ENCODE measurements at regions not wholly inside any gene's neighbourhood (a gene's known extent, or its start where the extent isn't known, plus 50 kb on each side); places are given as distances from the start of the nearest gene placed in this dataset.

DNA sequence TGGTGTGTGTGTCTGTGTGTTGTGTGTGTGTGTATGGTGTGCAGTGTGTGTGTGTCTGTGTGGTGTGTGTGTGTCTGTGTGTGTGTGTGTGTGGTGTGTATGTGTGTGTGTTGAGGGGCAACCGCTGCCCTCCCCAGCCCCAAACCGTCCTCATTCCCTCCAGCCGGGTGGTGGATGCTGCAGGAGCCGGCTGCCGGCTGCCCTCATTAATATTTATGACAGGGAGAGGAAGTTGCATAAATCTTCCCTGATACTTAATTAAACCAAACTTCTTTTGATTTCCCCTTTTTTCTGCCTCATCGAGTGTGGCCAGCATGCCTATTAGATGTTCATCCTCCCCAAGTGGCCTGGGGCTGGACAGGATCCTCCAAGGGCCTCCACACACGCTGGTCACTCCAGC is 121.4 kb upstream of the MVB12B start:
- H3K27me3 Mint-ChIP-seq = peaks cover 34% of the 10 kb centered on the region
- H3K9me3 Mint-ChIP-seq = no peaks in the 10 kb centered on the region
- ATAC-seq (replicated peaks) = no peak
- no peaks in the 10 kb centered on the region for H3K4me1 Mint-ChIP-seq
- H3K27ac Mint-ChIP-seq = no peak overlapping the region
- H3K36me3 Mint-ChIP-seq (ENCODE audit: low read depth) = no peaks in the 10 kb centered on the region
- no peak overlapping the region for H3K4me3 Mint-ChIP-seq

DNA sequence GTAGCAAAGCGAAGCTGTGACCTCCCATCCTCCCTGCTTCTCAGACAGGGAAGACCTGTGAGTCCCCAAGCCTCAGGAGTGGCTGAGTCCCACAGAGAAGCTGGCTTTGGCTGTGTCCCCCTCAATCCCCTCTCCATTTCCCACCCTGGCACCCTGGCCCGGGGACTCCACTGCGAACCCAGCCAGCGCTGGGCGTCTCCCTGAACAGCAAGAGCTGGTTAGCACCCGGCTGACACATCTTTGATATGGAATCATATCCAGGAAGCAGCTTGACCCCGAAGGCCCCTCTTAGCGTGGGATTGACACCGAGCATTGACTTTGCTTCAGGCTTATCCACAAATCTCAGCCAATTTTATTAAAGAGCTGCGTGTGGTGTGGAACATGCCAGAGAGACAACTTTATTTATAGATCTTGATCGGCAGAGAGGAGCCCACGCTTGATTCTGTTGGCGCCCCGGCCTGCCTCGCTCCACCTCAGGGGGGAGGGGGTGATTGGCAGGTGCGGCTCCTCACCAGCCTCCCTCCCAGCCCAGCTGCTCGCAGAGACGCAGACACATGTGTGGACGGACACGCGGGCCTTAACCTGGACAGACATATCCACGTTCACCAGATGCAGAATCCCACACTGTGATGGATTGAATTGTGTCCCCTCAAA is 120.7 kb upstream of the MVB12B start:
- peaks cover 28% of the 10 kb centered on the region for H3K27me3 Mint-ChIP-seq
- H3K36me3 Mint-ChIP-seq (ENCODE audit: low read depth) = no peaks in the 10 kb centered on the region
- ATAC-seq (replicated peaks) = no peak
- H3K4me3 Mint-ChIP-seq = no peak overlapping the region
- H3K4me1 Mint-ChIP-seq = no peaks in the 10 kb centered on the region
- no peaks in the 10 kb centered on the region for H3K9me3 Mint-ChIP-seq
- no peak overlapping the region for H3K27ac Mint-ChIP-seq

DNA sequence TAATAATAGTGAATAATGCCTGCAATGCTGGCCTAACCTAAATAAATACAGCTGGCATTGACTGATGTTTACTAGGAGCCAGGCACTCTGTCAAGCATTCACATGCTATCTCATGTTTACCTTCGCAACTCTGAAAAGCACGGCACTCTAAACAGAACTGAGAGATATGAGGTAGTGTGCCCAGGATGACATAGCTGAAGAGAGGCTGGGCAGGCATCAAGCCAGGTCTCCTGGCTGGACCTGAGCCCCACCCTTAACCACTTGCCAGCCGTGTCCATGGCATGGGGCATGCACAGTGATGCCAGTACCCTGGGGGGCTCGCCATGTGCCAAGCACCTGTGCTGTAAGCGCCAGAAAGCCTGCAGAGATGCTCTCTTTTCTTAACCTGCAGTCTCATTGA is 119.4 kb upstream of the MVB12B start:
- H3K27me3 Mint-ChIP-seq = peaks cover 19% of the 10 kb centered on the region
- ATAC-seq (replicated peaks) = no peak
- no peaks in the 10 kb centered on the region for H3K4me1 Mint-ChIP-seq
- no peak overlapping the region for H3K27ac Mint-ChIP-seq
- H3K4me3 Mint-ChIP-seq = no peak overlapping the region
- H3K36me3 Mint-ChIP-seq (ENCODE audit: low read depth) = no peaks in the 10 kb centered on the region
- no peaks in the 10 kb centered on the region for H3K9me3 Mint-ChIP-seq

DNA sequence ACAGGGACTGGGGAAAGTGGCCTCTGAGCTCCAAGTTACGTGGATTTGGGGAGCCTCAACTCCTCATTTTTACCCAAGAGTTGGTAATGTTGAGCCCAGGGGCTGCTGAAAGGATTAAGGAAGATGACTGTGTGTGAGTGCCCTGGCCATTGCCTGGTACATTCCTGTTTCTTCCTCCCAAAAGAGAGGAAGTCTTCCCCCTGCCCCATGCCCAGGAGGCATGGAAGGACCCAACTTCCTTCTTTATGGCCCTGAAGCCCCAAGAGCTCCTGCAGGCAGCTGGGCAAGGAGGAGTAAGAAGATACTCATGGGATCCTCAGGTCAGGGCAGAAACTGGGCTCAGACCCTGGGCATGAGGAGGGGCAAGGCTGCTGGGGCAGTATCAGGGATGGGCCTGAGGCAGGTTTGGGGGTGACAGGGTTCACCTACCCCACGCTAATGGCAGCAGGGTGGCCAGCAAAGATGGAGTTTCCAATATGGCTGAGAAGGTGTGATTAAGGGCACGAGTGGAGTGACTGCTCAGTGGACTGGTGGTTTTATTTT is 118.3 kb upstream of the MVB12B start:
- Mint-ChIP-seq H3K27ac (no peak overlapping the region), H3K36me3 (ENCODE audit: low read depth) (no peaks in the 10 kb centered on the region), H3K9me3 (no peaks in the 10 kb centered on the region), H3K4me1 (no peaks in the 10 kb centered on the region), H3K4me3 (no peak overlapping the region), H3K27me3 (peaks cover 16% of the 10 kb centered on the region)
- ATAC-seq (replicated peaks) = no peak

DNA sequence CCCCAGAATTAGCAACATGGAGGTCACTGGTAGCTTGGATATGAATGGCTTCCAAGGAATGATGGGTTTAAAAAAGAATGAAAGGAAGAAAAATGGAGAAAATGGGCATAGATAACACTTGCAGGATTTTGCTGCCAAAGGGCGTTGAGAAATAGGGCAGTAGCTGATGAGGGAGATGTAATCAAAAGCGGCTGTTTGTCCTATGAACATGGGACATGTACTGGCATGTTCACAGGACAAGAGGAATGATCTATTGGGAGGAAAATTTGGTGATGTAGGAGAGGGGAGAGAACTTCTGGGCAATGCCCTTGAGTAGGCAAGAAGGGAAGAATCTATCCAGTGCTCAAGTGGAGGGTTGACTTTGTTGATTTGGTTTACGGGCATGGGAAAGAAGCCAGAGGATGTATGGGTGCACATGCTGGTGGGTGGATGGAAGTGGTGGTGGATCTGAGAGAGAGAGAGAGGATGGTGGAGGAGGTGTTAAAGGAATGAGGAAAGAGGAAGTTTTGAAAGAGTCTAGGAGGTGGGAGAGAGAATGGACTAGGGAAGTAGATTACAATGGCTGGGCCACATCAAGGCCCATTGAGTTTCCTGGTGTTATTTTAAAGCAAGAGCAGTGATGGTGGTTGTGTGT is 115.1 kb upstream of the MVB12B start:
- no peaks in the 10 kb centered on the region for H3K36me3 Mint-ChIP-seq (ENCODE audit: low read depth)
- H3K4me3 Mint-ChIP-seq = no peak overlapping the region
- no peaks in the 10 kb centered on the region for H3K4me1 Mint-ChIP-seq
- peaks cover 35% of the 10 kb centered on the region for H3K27me3 Mint-ChIP-seq
- H3K9me3 Mint-ChIP-seq = peaks cover 4% of the 10 kb centered on the region
- ATAC-seq (replicated peaks) = no peak
- H3K27ac Mint-ChIP-seq = no peak overlapping the region

DNA sequence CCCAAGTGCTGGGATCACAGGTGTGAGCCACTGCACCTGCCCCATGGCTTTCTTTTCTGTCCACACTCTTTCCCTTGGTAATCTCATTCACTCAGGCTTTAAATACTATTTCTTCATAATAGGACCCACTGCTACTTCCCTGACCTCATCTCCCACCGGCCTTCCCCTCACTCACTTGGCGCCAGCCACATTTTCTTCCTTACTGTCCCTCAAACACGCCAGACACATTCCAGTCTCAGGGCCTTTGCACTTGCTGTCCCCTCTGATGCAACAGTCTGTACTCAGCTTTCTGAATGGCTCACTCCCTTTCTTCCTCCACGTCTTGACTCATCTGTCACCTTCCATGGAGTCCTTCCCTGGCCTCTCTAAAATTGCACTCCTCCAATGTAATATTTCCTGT is 111.1 kb upstream of the MVB12B start:
- Mint-ChIP-seq H3K4me1 (no peaks in the 10 kb centered on the region), H3K27ac (no peak overlapping the region), H3K4me3 (no peak overlapping the region), H3K36me3 (ENCODE audit: low read depth) (no peaks in the 10 kb centered on the region), H3K27me3 (peaks cover 46% of the 10 kb centered on the region), H3K9me3 (peaks cover 4% of the 10 kb centered on the region)
- ATAC-seq (replicated peaks) = no peak

DNA sequence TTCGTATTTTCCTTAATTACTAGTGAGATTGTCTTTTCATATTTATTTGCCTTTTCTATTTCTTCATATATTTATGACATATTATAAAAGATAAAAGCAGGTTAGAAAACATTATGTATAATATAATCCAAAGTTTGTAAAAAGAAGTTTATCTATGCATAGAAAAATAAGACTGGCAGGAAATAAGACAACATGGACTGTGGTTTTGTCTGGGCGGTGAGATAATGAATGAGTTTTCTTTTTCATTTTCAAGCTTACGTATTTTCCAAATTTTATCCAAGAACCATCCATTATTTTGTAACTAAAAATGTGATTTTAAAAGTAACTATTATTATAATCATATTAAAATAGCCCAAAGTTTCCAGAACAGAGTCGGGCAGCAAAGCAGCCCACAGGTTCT is 109.8 kb upstream of the MVB12B start:
- Mint-ChIP-seq H3K36me3 (ENCODE audit: low read depth) (no peaks in the 10 kb centered on the region), H3K27me3 (peaks cover 56% of the 10 kb centered on the region), H3K4me3 (no peak overlapping the region), H3K27ac (no peak overlapping the region), H3K9me3 (peaks cover 4% of the 10 kb centered on the region), H3K4me1 (no peaks in the 10 kb centered on the region)
- ATAC-seq (replicated peaks) = no peak

DNA sequence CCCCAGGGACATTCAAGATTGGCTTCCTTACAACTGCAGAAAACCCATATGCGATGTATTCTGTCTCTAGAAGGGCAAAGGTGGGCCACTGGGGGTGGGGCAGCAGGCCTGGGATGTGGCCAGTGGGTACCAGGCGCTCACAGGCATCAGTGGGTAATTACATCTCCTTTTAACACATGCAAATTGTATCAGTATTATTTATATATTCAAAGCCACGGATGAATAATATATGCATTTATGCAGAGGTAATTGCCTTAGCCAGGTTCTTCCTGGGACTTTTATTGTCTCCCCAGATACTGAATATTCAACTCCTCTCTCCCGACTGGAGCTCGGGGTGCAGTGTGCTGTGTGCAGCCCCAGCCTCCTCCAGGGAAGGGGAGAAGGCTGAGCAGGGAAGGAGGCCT is 109.4 kb upstream of the MVB12B start:
- no peak overlapping the region for H3K27ac Mint-ChIP-seq
- ATAC-seq (replicated peaks) = no peak
- no peaks in the 10 kb centered on the region for H3K4me1 Mint-ChIP-seq
- H3K36me3 Mint-ChIP-seq (ENCODE audit: low read depth) = no peaks in the 10 kb centered on the region
- H3K9me3 Mint-ChIP-seq = peaks cover 4% of the 10 kb centered on the region
- H3K4me3 Mint-ChIP-seq = no peak overlapping the region
- H3K27me3 Mint-ChIP-seq = peaks cover 60% of the 10 kb centered on the region

DNA sequence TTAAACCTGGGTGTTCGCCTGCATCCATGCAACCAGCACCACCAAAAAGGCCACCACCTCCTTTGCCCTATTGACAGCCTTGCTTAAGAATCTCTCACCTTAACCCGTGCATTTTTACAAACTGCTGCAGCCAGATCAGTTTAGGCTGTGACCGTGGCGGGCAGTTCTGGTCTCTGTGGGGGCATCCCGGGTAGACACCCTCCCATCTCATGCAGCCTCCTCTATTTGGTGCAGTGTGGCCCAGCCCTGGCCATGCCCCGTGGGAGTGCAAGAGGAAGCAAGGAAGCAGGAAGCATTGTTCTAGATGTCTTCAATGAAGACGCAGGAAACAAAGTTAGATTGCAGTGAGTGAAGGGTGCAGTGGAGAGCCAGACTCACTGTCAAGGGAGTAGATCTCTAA is 108.8 kb upstream of the MVB12B start:
- no peak overlapping the region for H3K4me3 Mint-ChIP-seq
- H3K4me1 Mint-ChIP-seq = no peaks in the 10 kb centered on the region
- H3K9me3 Mint-ChIP-seq = peaks cover 4% of the 10 kb centered on the region
- no peaks in the 10 kb centered on the region for H3K36me3 Mint-ChIP-seq (ENCODE audit: low read depth)
- no peak for ATAC-seq (replicated peaks)
- H3K27ac Mint-ChIP-seq = no peak overlapping the region
- peaks cover 62% of the 10 kb centered on the region for H3K27me3 Mint-ChIP-seq

DNA sequence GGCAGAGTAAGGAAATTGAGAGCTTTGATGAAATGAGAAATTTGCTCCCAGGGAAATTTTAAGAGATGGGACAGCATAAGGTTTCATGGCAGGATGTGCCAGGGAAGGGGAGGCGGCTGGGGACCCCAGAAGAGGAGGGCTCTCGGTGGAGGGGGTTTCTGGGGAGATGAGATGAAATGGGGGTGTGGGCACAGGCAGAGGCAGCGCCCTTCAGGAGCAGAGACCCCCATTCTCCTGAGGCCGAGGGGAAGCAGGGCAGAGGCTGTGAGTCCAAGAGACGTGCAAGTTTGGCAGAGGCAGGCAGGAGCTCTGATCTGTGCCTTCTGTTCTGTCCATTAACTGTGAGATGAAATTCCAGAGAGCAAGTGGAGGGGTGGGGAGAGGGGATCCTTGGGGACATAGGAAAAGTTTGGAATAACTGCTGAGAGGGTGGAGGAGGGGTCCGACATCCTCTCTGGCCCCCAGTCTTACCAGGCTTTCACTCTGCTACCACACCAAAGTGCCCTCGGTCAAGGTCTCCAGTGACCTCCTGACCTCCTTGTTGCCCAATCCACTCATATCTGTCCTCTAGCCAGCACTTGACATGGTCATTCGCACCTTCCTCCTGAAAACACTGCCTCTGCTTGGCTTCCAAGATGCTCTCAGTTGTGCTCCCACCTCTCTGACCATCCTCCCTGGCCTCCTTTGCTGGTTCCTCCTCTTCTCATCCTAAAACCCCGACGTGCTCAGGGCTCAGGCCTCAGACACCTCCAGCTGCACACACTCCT is 108.1 kb upstream of the MVB12B start:
- no peaks in the 10 kb centered on the region for H3K4me1 Mint-ChIP-seq
- no peak for ATAC-seq (replicated peaks)
- no peak overlapping the region for H3K27ac Mint-ChIP-seq
- peaks cover 4% of the 10 kb centered on the region for H3K9me3 Mint-ChIP-seq
- no peaks in the 10 kb centered on the region for H3K36me3 Mint-ChIP-seq (ENCODE audit: low read depth)
- no peak overlapping the region for H3K4me3 Mint-ChIP-seq
- H3K27me3 Mint-ChIP-seq = peaks cover 62% of the 10 kb centered on the region

DNA sequence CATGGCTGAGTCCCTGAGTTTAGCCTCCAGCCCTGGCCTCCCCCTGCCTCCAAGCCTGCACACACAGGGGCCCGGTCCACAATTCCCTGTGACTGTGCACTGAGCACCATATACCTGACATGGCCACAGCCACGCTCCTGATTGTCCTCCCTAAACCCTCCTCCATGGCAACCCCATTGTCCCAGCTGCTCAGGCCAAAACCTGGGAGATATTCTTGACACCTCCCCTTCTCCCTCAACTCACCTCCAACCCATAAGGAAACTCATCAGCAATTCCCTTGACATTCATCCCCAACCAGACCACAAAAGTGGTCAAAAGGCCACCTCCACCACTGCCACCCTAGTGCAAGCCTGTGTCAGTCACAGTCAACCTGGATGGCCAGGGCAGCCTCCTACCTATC is 107.5 kb upstream of the MVB12B start:
- H3K4me3 Mint-ChIP-seq = no peak overlapping the region
- H3K9me3 Mint-ChIP-seq = peaks cover 4% of the 10 kb centered on the region

DNA sequence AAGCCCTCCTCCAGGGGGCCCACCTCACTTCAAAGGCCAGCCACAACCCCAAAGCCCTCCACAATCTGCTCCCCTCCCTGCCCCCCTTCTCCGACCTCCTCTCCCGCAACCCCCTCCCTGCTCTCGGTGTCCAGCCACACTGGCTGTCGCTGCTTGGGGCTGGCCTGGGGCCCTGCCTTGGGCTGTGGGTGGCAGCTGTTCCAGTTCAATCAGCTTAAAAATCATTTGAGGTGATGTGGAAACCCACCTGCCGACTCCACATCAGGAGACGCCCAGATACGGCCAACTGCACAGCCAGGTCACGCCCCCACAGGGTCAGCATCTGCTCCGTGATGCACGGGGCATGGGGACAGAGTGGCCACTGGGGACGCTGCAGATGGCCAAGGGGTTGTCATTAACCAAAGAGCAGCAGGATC is 107.0 kb upstream of the MVB12B start:
- no peaks in the 10 kb centered on the region for H3K36me3 Mint-ChIP-seq (ENCODE audit: low read depth)
- no peak overlapping the region for H3K4me3 Mint-ChIP-seq
- peaks cover 2% of the 10 kb centered on the region for H3K9me3 Mint-ChIP-seq

More for the DNA sequence above, 107.5 kb upstream of the MVB12B start:
- H3K36me3 Mint-ChIP-seq (ENCODE audit: low read depth) = no peaks in the 10 kb centered on the region
- ATAC-seq (replicated peaks) = no peak
- peaks cover 65% of the 10 kb centered on the region for H3K27me3 Mint-ChIP-seq
- H3K27ac Mint-ChIP-seq = no peak overlapping the region
- no peaks in the 10 kb centered on the region for H3K4me1 Mint-ChIP-seq

DNA sequence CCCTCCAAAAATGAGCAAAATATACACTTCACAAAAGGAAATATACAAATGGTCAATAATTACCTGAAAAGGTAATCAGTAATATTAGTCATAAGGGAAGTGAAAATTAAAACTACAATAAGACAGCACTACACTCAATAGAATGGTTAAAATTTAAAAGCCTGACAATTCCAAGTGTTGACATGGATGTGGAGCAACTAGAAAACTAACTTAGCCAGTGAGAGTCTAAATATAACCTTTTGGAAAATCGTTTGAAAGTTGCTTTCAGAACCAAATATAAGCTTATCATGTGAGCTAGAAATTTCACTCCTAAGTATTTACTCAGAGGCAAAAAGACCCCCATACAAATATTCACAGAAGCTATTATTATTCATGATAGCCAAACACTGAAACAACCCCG is 105.1 kb upstream of the MVB12B start:
- Mint-ChIP-seq H3K27me3 (peaks cover 65% of the 10 kb centered on the region), H3K4me3 (no peak overlapping the region), H3K27ac (no peak overlapping the region), H3K4me1 (no peaks in the 10 kb centered on the region), H3K9me3 (no peaks in the 10 kb centered on the region), H3K36me3 (ENCODE audit: low read depth) (no peaks in the 10 kb centered on the region)
- no peak for ATAC-seq (replicated peaks)

More for the DNA sequence above, 107.0 kb upstream of the MVB12B start:
- Mint-ChIP-seq H3K4me1 (no peaks in the 10 kb centered on the region), H3K27me3 (peaks cover 66% of the 10 kb centered on the region), H3K27ac (no peak overlapping the region)
- ATAC-seq (replicated peaks) = no peak

DNA sequence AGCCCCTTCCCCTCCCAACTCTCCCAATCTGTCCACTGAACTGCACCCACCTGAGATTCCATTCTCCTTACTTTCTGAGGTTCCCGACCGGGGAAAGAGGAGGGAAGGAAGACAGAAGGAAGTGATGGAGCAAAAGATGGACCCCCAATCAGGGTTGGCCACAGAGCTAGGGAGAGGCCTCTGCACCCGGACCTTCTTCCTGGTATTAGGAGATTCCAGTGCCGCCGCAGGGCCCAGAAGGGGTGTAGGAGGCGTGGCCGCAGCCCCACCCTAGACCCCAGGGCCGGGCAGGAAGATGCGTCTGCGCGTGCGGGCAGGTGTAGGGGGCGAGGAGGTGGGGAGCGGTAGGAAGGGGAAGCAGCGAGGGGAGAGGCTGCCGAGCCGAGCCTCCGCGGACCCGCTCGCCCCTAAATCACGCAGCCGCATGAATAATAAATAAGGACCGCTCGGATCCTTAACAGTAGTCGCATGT is 104.2 kb upstream of the MVB12B start:
- Mint-ChIP-seq H3K27ac (no peak overlapping the region), H3K4me3 (no peak overlapping the region), H3K36me3 (ENCODE audit: low read depth) (no peaks in the 10 kb centered on the region), H3K4me1 (no peaks in the 10 kb centered on the region), H3K9me3 (no peaks in the 10 kb centered on the region), H3K27me3 (peaks cover 73% of the 10 kb centered on the region)
- no peak for ATAC-seq (replicated peaks)
